Adrenal gland (tissue), 5 donors: ENCODE measurements at regions not wholly inside any gene's neighbourhood (a gene's known extent, or its start where the extent isn't known, plus 50 kb on each side); places are given as distances from the start of the nearest gene placed in this dataset.

Experiments
- CTCF ChIP-seq, 6 experiments: fragments of 450-650 bp in 4 of 6; fragments of 200-600 bp in 2 of 6; sonication (generic) in 1 of 6; IDR thresholded peaks; 1 replicate in 5 of 6; 2 replicates in 1 of 6; pipeline versions ENCODE4 v1.5.1 to v1.8.0; 2016 to 2021; ENCODE audit warnings: antibody characterized with exemption in 6 of 6, mild to moderate bottlenecking in 2 of 6, moderate library complexity in 1 of 6
- POLR2A ChIP-seq, 2 donors: fragments of 450-650 bp; IDR thresholded peaks; one replicate each; pipeline ENCODE4 v1.6.1; 2017; ENCODE audit warnings: antibody characterized with exemption in 2 of 2, mild to moderate bottlenecking in 2 of 2, moderate library complexity in 1 of 2
- donor health status: DM: no; HTN: no; CAD: no.

DNA sequence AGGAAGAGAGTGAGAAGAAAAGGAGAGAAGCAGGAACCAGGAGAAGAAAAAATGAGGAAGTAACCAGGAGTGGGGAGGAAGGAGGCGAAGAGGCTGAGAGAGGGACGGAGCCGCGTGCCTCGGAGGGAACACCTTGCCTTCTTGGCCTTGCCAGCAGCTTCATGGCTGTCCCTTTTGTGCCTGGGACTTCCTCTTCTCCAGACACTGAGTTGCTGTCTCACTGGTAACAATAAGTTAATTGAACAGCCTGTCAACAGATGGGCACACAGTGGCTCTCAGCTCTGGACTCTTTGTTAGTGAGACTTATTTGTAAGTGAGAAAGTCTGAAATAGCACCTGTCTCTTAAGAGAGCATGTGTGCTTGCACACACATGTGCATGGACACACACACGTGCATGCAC, 83.2 kb downstream of the GATA3 start:
- TF ChIP-seq CTCF (IDR thresholded peaks at IDR 0.05): no peak
- TF ChIP-seq POLR2A (IDR thresholded peaks at IDR 0.05): no peak
